GM12878 (cell line): ENCODE measurements at regions not wholly inside any gene's neighbourhood (a gene's known extent, or its start where the extent isn't known, plus 50 kb on each side); places are given as distances from the start of the nearest gene placed in this dataset.

Source experiments
- ATAC-seq: fragments of 200-7000 bp; cut with Tn5 transposase; 3 replicates; pipeline ENCODE4 v1.9.1; 2020; ENCODE audit warnings: mild to moderate bottlenecking, moderate library complexity
- BruUV-seq: library from RNA; stranded (reverse); fragments of 400-500 nt; replicated peaks from 2 replicates; lab custom pipeline; 2021; lab: Mats Ljungman, UMichigan
- CTCF ChIA-PET: fragments of 300-600 bp; sonication (Branson Sonifier 250); formaldehyde crosslinking; extraction: SDS; loops from one replicate; lab custom pipeline; 2021; ENCODE audit warnings: inconsistent platforms; lab: Yijun Ruan, JAX
- POLR2A ChIA-PET: fragments of 350-600 bp; formaldehyde crosslinking; extraction: SDS; loops from one replicate; lab custom pipeline; 2021; ENCODE audit warnings: inconsistent platforms; lab: Charles Lee
- RAD21 ChIA-PET: fragments of 300-600 bp; sonication (Branson Sonifier 250); formaldehyde crosslinking; loops from one replicate; lab custom pipeline; 2023; ENCODE audit warnings: antibody characterized with exemption; ENCODE audit not compliant: unreplicated experiment; lab: Charles Lee
- SMC1A ChIA-PET: fragments of 300-600 bp; sonication (Branson Sonifier 250); formaldehyde crosslinking; loops from one replicate; lab custom pipeline; 2023; ENCODE audit not compliant: unreplicated experiment, uncharacterized antibody; lab: Charles Lee
- DNase-seq: peaks from one replicate; pipeline ENCODE4 v3.0.0-alpha.2; 2011; ENCODE audit warnings: low read depth, low spot score
- FAIRE-seq: peaks from 3 replicates; lab custom pipeline; 2011; peaks lifted over from hg19 to GRCh38; lab: Jason Lieb, UNC
- H2AFZ ChIP-seq: 2 replicates; pipeline ENCODE4 v1.6.0; 2011; ENCODE audit warnings: low read depth, low read length, control low read depth; ENCODE audit not compliant: control insufficient read depth
- H3K27ac ChIP-seq: 2 replicates; pipeline ENCODE4 v1.5.1; 2011; ENCODE audit warnings: control low read depth; ENCODE audit not compliant: control insufficient read depth, insufficient read depth
- H3K27me3 ChIP-seq, 2 experiments: replicated peaks in 1 of 2; 2 replicates each; pipeline versions ENCODE4 v1.6.0 to v1.6.1; 2011; ENCODE audit warnings: low read length in 1 of 2; ENCODE audit not compliant: control insufficient read depth in 2 of 2, insufficient read depth in 2 of 2
- H3K36me3 ChIP-seq, 2 experiments: 2 replicates each; pipeline ENCODE4 v1.5.1; 2011; ENCODE audit warnings: low read length in 1 of 2; ENCODE audit not compliant: control insufficient read depth in 2 of 2, insufficient read depth in 2 of 2
- H3K4me1 ChIP-seq: 2 replicates; pipeline ENCODE4 v1.6.1; 2011; ENCODE audit warnings: mild to moderate bottlenecking, low read length, moderate library complexity, mixed read lengths; ENCODE audit not compliant: control insufficient read depth, insufficient read depth
- H3K4me2 ChIP-seq: 2 replicates; pipeline ENCODE4 v1.6.0; 2011; ENCODE audit warnings: control low read depth; ENCODE audit not compliant: control insufficient read depth, insufficient read depth
- H3K4me3 ChIP-seq: fragments of 200-600 bp; sonication (generic); 2 replicates; pipeline ENCODE4 v1.5.1; 2016
- H3K79me2 ChIP-seq: 2 replicates; pipeline ENCODE4 v1.6.0; 2011; ENCODE audit warnings: low read length; ENCODE audit not compliant: control insufficient read depth, insufficient read depth
- H3K9ac ChIP-seq: 2 replicates; pipeline ENCODE4 v1.8.0; 2011; ENCODE audit warnings: low read length, control low read depth, mixed read lengths; ENCODE audit not compliant: control insufficient read depth, insufficient read depth
- H3K9me3 ChIP-seq: replicated peaks from 3 replicates; pipeline ENCODE4 v1.5.1; 2011; ENCODE audit warnings: mild to moderate bottlenecking, low read length; ENCODE audit not compliant: control insufficient read depth, insufficient read depth
- H4K20me1 ChIP-seq: 2 replicates; pipeline ENCODE4 v1.6.0; 2011; ENCODE audit not compliant: control insufficient read depth, insufficient read depth
- BMI1 ChIP-seq: fragments of 450-650 bp; IDR thresholded peaks from 2 replicates; pipeline ENCODE4 v1.6.1; 2016; ENCODE audit warnings: mild to moderate bottlenecking, moderate library complexity, borderline replicate concordance
- FOS ChIP-seq: IDR thresholded peaks from 3 replicates; pipeline ENCODE4 v1.6.1; 2011; ENCODE audit warnings: borderline replicate concordance; ENCODE audit not compliant: insufficient read length; ENCODE audit errors: extremely low read depth
- HDAC2 ChIP-seq: fragments of 200-600 bp; sonication (generic); IDR thresholded peaks from 2 replicates; pipeline ENCODE4 v1.6.1; 2017
- JUND ChIP-seq: IDR thresholded peaks from 2 replicates; pipeline ENCODE4 v1.6.1; 2012; ENCODE audit warnings: low read depth, mild to moderate bottlenecking, low read length, improper control_type of control experiment, moderate library complexity
- MTA2 ChIP-seq: fragments of 450-650 bp; IDR thresholded peaks from 2 replicates; pipeline ENCODE4 v1.6.1; 2016; ENCODE audit warnings: low read depth, mild to moderate bottlenecking, moderate library complexity
- RELA ChIP-seq: fragments of 450-650 bp; IDR thresholded peaks from 2 replicates; pipeline ENCODE4 v1.8.0; 2014; ENCODE audit warnings: borderline replicate concordance; ENCODE audit not compliant: partially characterized antibody
- REST ChIP-seq: IDR thresholded peaks from 2 replicates; pipeline ENCODE4 v1.6.1; 2012; ENCODE audit warnings: mild to moderate bottlenecking, low read depth, low read length
- ZNF592 ChIP-seq: fragments of 450-650 bp; IDR thresholded peaks from 2 replicates; pipeline ENCODE4 v1.6.1; 2017; ENCODE audit warnings: mild to moderate bottlenecking, moderate library complexity
- WGBS: methylation state at CpG from one replicate; pipeline ENCODE4 v1.1.6; 2016; ENCODE audit warnings: low lambda C conversion rate; ENCODE audit not compliant: insufficient replicate concordance, insufficient coverage; ENCODE audit errors: missing lambda C conversion rate; 5-methylcytosine and 5-hydroxymethylcytosine counted together
- in situ Hi-C: fragments of 300-500 bp; cut with MboI; formaldehyde crosslinking; loops from 9 replicates; pipeline ENCODE4 v1.14.3; 2018; ENCODE audit warnings: mixed read lengths
- intact Hi-C: fragments of 100-400 bp; cut with micrococcal nuclease; formaldehyde crosslinking; loops from one replicate; pipeline ENCODE4 v1.14.2; 2022; ENCODE audit not compliant: unreplicated experiment

- H3K9ac ChIP-seq: no peak overlapping the region
- in situ Hi-C loops: no loop called here
- 12% methylated on average over 3 of the region's 3 CpGs for WGBS
- DNase-seq (no peak), FAIRE-seq (no peak), ATAC-seq (no peak)
- H3K27ac ChIP-seq: no peak overlapping the region
- no peaks in the 10 kb centered on the region for H3K36me3 ChIP-seq
- POLR2A ChIA-PET: no interaction called here
- RAD21 ChIA-PET: no interaction called here
- CTCF ChIA-PET: no interaction called here
- BruUV-seq: no TSS peak
- intact Hi-C loops: no loop called here
- SMC1A ChIA-PET: interaction anchor here (0.9 kb wide), 1 partner anchor 122 kb away, joined by 3 read pairs; no protein-coding TSS in a partner anchor
- no peak overlapping the region for H3K4me3 ChIP-seq
- no peak overlapping the region for H3K4me2 ChIP-seq
- no peaks in the 10 kb centered on the region for H4K20me1 ChIP-seq
- no peaks in the 10 kb centered on the region for H3K4me1 ChIP-seq
- no peak overlapping the region for H2AFZ ChIP-seq
- no peaks in the 10 kb centered on the region; a peak in 1 of 4 replicates for H3K27me3 ChIP-seq
- H3K79me2 ChIP-seq: no peaks in the 10 kb centered on the region
- H3K9me3 ChIP-seq: no peaks in the 10 kb centered on the region
- no peak for TF ChIP-seq MTA2
These were observed 445.7 kb upstream of the MAF start for GRCh38 chr16:80046261-80046660.

DNA sequence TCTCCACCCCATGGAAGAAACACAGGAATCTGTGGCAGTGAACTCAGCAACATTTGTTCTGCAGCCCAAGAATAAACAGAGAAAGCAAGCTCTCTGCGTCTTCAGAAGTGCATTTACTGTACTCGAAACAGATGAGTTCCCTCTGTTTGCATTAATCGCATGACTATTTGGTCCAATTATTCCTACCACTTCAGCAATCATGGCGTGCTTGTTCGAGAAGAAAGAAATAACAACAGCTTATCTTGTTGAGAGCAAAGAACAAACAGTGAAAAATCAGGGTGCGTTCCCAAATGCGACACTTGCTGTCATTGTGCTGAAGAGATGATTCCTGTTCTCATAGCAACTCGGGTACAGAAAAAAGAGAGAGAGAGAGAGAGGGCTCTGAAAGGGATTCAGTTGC is 445.3 kb upstream of the MAF start:
- ATAC-seq: no peak
- 29% methylated on average over 8 of the region's 8 CpGs for WGBS

More for the DNA sequence above, 445.3 kb upstream of the MAF start:
- Histone ChIP-seq H3K4me1 (no peaks in the 10 kb centered on the region), H3K4me3 (no peak overlapping the region), H3K27ac (no peak overlapping the region), H3K79me2 (no peaks in the 10 kb centered on the region), H3K9ac (no peak overlapping the region), H3K4me2 (no peak overlapping the region), H3K9me3 (no peaks in the 10 kb centered on the region), H3K36me3 (no peaks in the 10 kb centered on the region), H4K20me1 (no peaks in the 10 kb centered on the region), H3K27me3 (no peaks in the 10 kb centered on the region; a peak in 1 of 4 replicates), H2AFZ (no peak overlapping the region)
- DNase-seq (no peak), FAIRE-seq (no peak)
- BruUV-seq: no TSS peak
- POLR2A ChIA-PET: no interaction called here
- RAD21 ChIA-PET: no interaction called here
- intact Hi-C loops (no loop called here), in situ Hi-C loops (no loop called here)
- SMC1A ChIA-PET: no interaction called here
- CTCF ChIA-PET: no interaction called here
- TF ChIP-seq FOS (no peak), REST (no peak), HDAC2 (no peak), JUND (no peak), RELA (no peak), BMI1 (no peak), ZNF592 (no peak)
